HEK293 (cell line): ENCODE measurements at regions not wholly inside any gene's neighbourhood (a gene's known extent, or its start where the extent isn't known, plus 50 kb on each side); places are given as distances from the start of the nearest gene placed in this dataset.

Experiments
- CTCF ChIA-PET: fragments of 350-600 bp; formaldehyde crosslinking; extraction: SDS; loops from one replicate; lab custom pipeline; 2021; ENCODE audit warnings: antibody characterized with exemption; lab: Yijun Ruan, JAX
- POLR2A ChIA-PET: fragments of 300-600 bp; formaldehyde crosslinking; extraction: SDS; loops from one replicate; lab custom pipeline; 2020; ENCODE audit warnings: antibody characterized with exemption, inconsistent platforms; lab: Yijun Ruan, JAX
- H3K27ac ChIP-seq: fragments of 200-500 bp; sonication (Bioruptor generic); 2 replicates; pipeline ENCODE4 v1.5.1; 2014; ENCODE audit warnings: low read depth, low read length, control low read depth, inconsistent platforms; ENCODE audit errors: extremely low read depth
- H3K36me3 ChIP-seq, 2 experiments: fragments of 200-500 bp in 1 of 2; sonication (Bioruptor generic) in 1 of 2; 1 replicate in 1 of 2; 2 replicates in 1 of 2; pipeline ENCODE4 v1.5.1; 2014 to 2017; ENCODE audit warnings: inconsistent platforms in 2 of 2, low read length in 2 of 2; ENCODE audit not compliant: control insufficient read depth in 2 of 2, insufficient read depth in 1 of 2
- H3K4me1 ChIP-seq: fragments of 200-500 bp; sonication (Bioruptor generic); 2 replicates; pipeline ENCODE4 v1.5.1; 2014; ENCODE audit warnings: mild to moderate bottlenecking, low read length, inconsistent platforms; ENCODE audit not compliant: control insufficient read depth, insufficient read depth
- H3K4me3 ChIP-seq: 2 replicates; pipeline ENCODE4 v1.5.1; 2011; ENCODE audit warnings: low read depth, mild to moderate bottlenecking, control low read depth, low read length, moderate library complexity
- H3K9me3 ChIP-seq: fragments of 200-500 bp; sonication (Bioruptor generic); 2 replicates; pipeline ENCODE4 v1.5.1; 2014; ENCODE audit warnings: low read depth, low read length, inconsistent platforms; ENCODE audit not compliant: control insufficient read depth, insufficient read depth
- GLI2 ChIP-seq: fragments of 450-650 bp; formaldehyde crosslinking; IDR thresholded peaks from 2 replicates; pipeline ENCODE4; 2017; ENCODE audit warnings: missing biosample characterization, missing genetic modification characterization, low read depth, borderline replicate concordance
- HOXC10 ChIP-seq: sonication (generic); formaldehyde crosslinking; IDR thresholded peaks from 2 replicates; pipeline ENCODE4 v1.8.1; 2023; ENCODE audit warnings: mild to moderate bottlenecking, missing genetic modification reagents
- MEIS1 ChIP-seq: sonication (generic); formaldehyde crosslinking; IDR thresholded peaks from 2 replicates; pipeline ENCODE4 v1.8.1; 2022; ENCODE audit warnings: missing genetic modification reagents, mild to moderate bottlenecking, borderline replicate concordance
- MYNN ChIP-seq: fragments of 450-650 bp; formaldehyde crosslinking; IDR thresholded peaks from 2 replicates; pipeline ENCODE4 v1.5.1; 2016; ENCODE audit warnings: missing biosample characterization, missing genetic modification characterization, borderline replicate concordance
- RBAK ChIP-seq: fragments of 450-650 bp; formaldehyde crosslinking; IDR thresholded peaks from 2 replicates; pipeline ENCODE4 v1.5.1; 2016; ENCODE audit warnings: missing biosample characterization, missing genetic modification characterization
- REPIN1 ChIP-seq: fragments of 450-650 bp; formaldehyde crosslinking; IDR thresholded peaks from 2 replicates; pipeline ENCODE4 v1.5.1; 2017; ENCODE audit warnings: missing biosample characterization, missing genetic modification characterization, low read depth
- SCRT2 ChIP-seq: fragments of 450-650 bp; formaldehyde crosslinking; IDR thresholded peaks from 2 replicates; pipeline ENCODE4 v1.5.1; 2016; ENCODE audit warnings: missing biosample characterization, missing genetic modification characterization
- SETDB1 ChIP-seq: IDR thresholded peaks from one replicate; pipeline ENCODE4 v1.6.1; 2017; ENCODE audit warnings: mild to moderate bottlenecking, low read length, moderate library complexity, mixed read lengths; ENCODE audit not compliant: insufficient read length
- YY1 ChIP-seq: fragments of 450-650 bp; formaldehyde crosslinking; IDR thresholded peaks from 2 replicates; pipeline ENCODE4 v1.5.1; 2018; ENCODE audit warnings: missing biosample characterization, missing genetic modification characterization
- ZBTB1 ChIP-seq: fragments of 450-650 bp; formaldehyde crosslinking; IDR thresholded peaks from 2 replicates; pipeline ENCODE4 v1.5.1; 2016; ENCODE audit warnings: missing biosample characterization, missing genetic modification characterization
- ZEB2 ChIP-seq: fragments of 450-650 bp; formaldehyde crosslinking; IDR thresholded peaks from 2 replicates; pipeline ENCODE4 v1.5.1; 2016; ENCODE audit warnings: missing biosample characterization, missing genetic modification characterization
- ZFP3 ChIP-seq: fragments of 450-650 bp; formaldehyde crosslinking; IDR thresholded peaks from 2 replicates; pipeline ENCODE4 v1.5.1; 2016; ENCODE audit warnings: low read depth, missing biosample characterization, missing genetic modification characterization
- ZNF114 ChIP-seq: fragments of 450-650 bp; formaldehyde crosslinking; IDR thresholded peaks from 2 replicates; pipeline ENCODE4 v1.5.0; 2017; ENCODE audit warnings: missing biosample characterization, missing genetic modification characterization
- ZNF132 ChIP-seq: fragments of 450-650 bp; formaldehyde crosslinking; IDR thresholded peaks from 2 replicates; pipeline ENCODE4 v1.5.1; 2017; ENCODE audit warnings: missing biosample characterization, missing genetic modification characterization, borderline replicate concordance
- ZNF16 ChIP-seq: fragments of 450-650 bp; formaldehyde crosslinking; IDR thresholded peaks from 2 replicates; pipeline ENCODE4 v1.5.1; 2016; ENCODE audit warnings: low read depth, missing biosample characterization, missing genetic modification characterization
- ZNF184 ChIP-seq: fragments of 450-650 bp; IDR thresholded peaks from 2 replicates; pipeline ENCODE4 v1.5.1; 2018; ENCODE audit warnings: missing biosample characterization, mild to moderate bottlenecking, missing genetic modification characterization
- ZNF239 ChIP-seq: fragments of 450-650 bp; formaldehyde crosslinking; IDR thresholded peaks from 2 replicates; pipeline ENCODE4 v1.5.1; 2016; ENCODE audit warnings: missing biosample characterization, missing genetic modification characterization
- ZNF24 ChIP-seq: fragments of 450-650 bp; formaldehyde crosslinking; IDR thresholded peaks from 2 replicates; pipeline ENCODE4 v1.5.1; 2016; ENCODE audit warnings: missing biosample characterization, missing genetic modification characterization
- ZNF354C ChIP-seq: fragments of 450-650 bp; formaldehyde crosslinking; IDR thresholded peaks from 2 replicates; pipeline ENCODE4 v1.5.1; 2016; ENCODE audit warnings: missing biosample characterization, missing genetic modification characterization, low read depth, borderline replicate concordance
- ZNF37A ChIP-seq: fragments of 450-650 bp; IDR thresholded peaks from 2 replicates; pipeline ENCODE4 v1.5.1; 2018; ENCODE audit warnings: missing biosample characterization, missing genetic modification characterization
- ZNF404 ChIP-seq: fragments of 450-650 bp; formaldehyde crosslinking; IDR thresholded peaks from 2 replicates; pipeline ENCODE4 v1.5.1; 2017; ENCODE audit warnings: missing biosample characterization, missing genetic modification characterization
- ZNF510 ChIP-seq: fragments of 450-650 bp; formaldehyde crosslinking; IDR thresholded peaks from 2 replicates; pipeline ENCODE4 v1.5.1; 2018; ENCODE audit warnings: mild to moderate bottlenecking, missing genetic modification characterization, missing biosample characterization; ENCODE audit not compliant: insufficient replicate concordance
- ZNF521 ChIP-seq: fragments of 450-650 bp; formaldehyde crosslinking; IDR thresholded peaks from 2 replicates; pipeline ENCODE4 v1.5.1; 2017; ENCODE audit warnings: missing biosample characterization, mild to moderate bottlenecking, missing genetic modification characterization
- ZNF529 ChIP-seq: fragments of 450-650 bp; formaldehyde crosslinking; IDR thresholded peaks from 2 replicates; pipeline ENCODE4 v1.5.1; 2017; ENCODE audit warnings: missing genetic modification characterization, missing biosample characterization; ENCODE audit not compliant: insufficient replicate concordance
- ZNF596 ChIP-seq: fragments of 450-650 bp; IDR thresholded peaks from 2 replicates; pipeline ENCODE4 v1.5.0; 2018; ENCODE audit warnings: missing biosample characterization, mild to moderate bottlenecking, missing genetic modification characterization, moderate library complexity
- ZNF621 ChIP-seq: fragments of 450-650 bp; formaldehyde crosslinking; IDR thresholded peaks from 2 replicates; pipeline ENCODE4 v1.5.1; 2017; ENCODE audit warnings: missing biosample characterization, missing genetic modification characterization
- ZSCAN16 ChIP-seq: fragments of 450-650 bp; formaldehyde crosslinking; IDR thresholded peaks from 2 replicates; pipeline ENCODE4 v1.5.1; 2016; ENCODE audit warnings: missing biosample characterization, missing genetic modification characterization
- ZSCAN23 ChIP-seq: fragments of 450-650 bp; formaldehyde crosslinking; IDR thresholded peaks from 2 replicates; pipeline ENCODE4 v1.5.1; 2016; ENCODE audit warnings: missing biosample characterization, missing genetic modification characterization
- TF ChIP-seq, protein P1 (sequence below): fragments of 450-650 bp; formaldehyde crosslinking; IDR thresholded peaks from 2 replicates; pipeline ENCODE4 v1.5.1; 2016; ENCODE audit warnings: missing biosample characterization, missing genetic modification characterization
- TF ChIP-seq, protein P2 (sequence below): fragments of 450-650 bp; formaldehyde crosslinking; optimal IDR thresholded peaks from 2 replicates; pipeline ENCODE3; 2016; ENCODE audit warnings: missing biosample characterization, mild to moderate bottlenecking, missing genetic modification characterization
- TF ChIP-seq, protein P3 (sequence below): sonication (generic); formaldehyde crosslinking; IDR thresholded peaks from 2 replicates; pipeline ENCODE4 v1.8.1; 2022; ENCODE audit warnings: mild to moderate bottlenecking, moderate library complexity, missing genetic modification reagents
- TF ChIP-seq, protein P4 (sequence below): fragments of 450-650 bp; formaldehyde crosslinking; IDR thresholded peaks from 2 replicates; pipeline ENCODE4 v1.5.1; 2016; ENCODE audit warnings: missing biosample characterization, missing genetic modification characterization
- TF ChIP-seq, protein P5 (sequence below): fragments of 450-650 bp; formaldehyde crosslinking; IDR thresholded peaks from 2 replicates; pipeline ENCODE4 v1.5.1; 2016; ENCODE audit warnings: missing biosample characterization, missing genetic modification characterization
- TF ChIP-seq, protein P6 (sequence below): fragments of 450-650 bp; formaldehyde crosslinking; IDR thresholded peaks from 2 replicates; pipeline ENCODE4 v1.5.1; 2016; ENCODE audit warnings: missing biosample characterization, missing genetic modification characterization

DNA sequence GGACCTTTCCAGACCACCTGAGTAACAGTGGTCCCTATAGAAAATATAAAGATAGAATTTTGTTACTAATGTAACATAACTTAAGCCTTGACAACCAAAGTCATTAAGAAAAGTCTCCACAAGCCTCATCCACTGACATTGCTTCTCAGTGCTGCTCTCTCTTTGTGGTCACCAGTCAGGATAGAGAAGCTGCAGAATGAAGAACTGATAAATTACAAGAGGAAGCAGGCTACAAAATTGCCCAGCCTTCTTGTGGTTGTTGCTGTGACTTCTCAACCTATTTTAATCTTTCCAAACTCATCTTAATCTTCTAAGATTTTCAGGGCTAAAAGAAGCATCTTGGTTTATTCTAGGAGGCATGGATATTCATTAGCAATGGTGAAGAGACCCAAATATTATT, 343.8 kb downstream of the MZT1 start:
- H3K4me3 ChIP-seq, result no peak overlapping the region
- no peaks in the 10 kb centered on the region for H3K4me1 ChIP-seq
- POLR2A ChIA-PET, result no interaction called here
- H3K9me3 ChIP-seq, result no peaks in the 10 kb centered on the region
- TF ChIP-seq, protein P1, sequence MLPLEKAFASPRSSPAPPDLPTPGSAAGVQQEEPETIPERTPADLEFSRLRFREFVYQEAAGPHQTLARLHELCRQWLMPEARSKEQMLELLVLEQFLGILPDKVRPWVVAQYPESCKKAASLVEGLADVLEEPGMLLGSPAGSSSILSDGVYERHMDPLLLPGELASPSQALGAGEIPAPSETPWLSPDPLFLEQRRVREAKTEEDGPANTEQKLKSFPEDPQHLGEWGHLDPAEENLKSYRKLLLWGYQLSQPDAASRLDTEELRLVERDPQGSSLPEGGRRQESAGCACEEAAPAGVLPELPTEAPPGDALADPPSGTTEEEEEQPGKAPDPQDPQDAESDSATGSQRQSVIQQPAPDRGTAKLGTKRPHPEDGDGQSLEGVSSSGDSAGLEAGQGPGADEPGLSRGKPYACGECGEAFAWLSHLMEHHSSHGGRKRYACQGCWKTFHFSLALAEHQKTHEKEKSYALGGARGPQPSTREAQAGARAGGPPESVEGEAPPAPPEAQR (tag by site-specific recombination), result no peak
- TF ChIP-seq SCRT2 (tag by site-specific recombination) (no peak), ZNF37A (tag by site-specific recombination) (no peak)
- CTCF ChIA-PET, result no interaction called here
- H3K36me3 ChIP-seq, result no peaks in the 10 kb centered on the region
- no peak overlapping the region for H3K27ac ChIP-seq

DNA sequence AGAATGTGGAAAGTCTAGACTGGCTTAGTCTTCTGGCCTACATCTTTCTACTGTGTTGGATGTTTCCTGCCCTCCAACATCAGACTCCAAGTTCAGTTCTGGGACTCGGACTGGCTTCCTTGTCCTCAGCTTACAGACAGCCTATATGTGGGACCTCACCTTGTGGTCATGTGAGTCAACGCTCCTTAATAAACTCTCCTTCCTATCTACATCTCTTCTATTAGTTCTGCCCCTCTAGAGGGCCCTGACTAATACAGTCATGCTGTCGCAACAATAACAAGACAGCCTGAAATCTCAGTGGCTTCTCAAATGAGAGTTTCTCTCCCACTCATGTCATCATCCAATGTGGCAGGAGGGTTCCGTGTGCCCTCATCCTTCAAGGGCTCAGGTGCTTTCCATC, 347.8 kb downstream of the MZT1 start:
- ChIA-PET CTCF (no interaction called here), POLR2A (no interaction called here)
- H3K36me3 ChIP-seq, result no peaks in the 10 kb centered on the region

DNA sequence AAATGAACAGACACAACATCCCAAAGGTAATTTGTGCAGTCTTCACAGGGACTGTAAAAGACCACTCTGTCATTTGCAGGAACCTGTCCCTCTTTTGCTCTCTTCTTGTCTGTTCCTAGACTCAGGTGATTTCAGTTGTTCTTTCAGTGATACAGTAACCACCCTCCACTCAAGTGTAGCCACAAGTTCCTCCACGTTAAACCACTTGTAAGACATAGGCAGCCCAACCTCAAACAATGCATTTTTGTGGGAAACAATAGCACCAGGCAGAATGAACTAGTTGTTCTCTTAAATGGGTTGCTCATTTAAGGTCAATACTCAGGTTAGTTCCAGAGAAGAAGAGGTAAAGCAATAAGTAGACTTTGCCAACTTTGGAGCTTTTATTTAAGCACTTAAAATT, 359.4 kb downstream of the MZT1 start:
- no peaks in the 10 kb centered on the region for H3K9me3 ChIP-seq
- POLR2A ChIA-PET, result no interaction called here
- H3K27ac ChIP-seq, result no peak overlapping the region
- no peaks in the 10 kb centered on the region for H3K36me3 ChIP-seq
- no peak overlapping the region for H3K4me3 ChIP-seq
- no peaks in the 10 kb centered on the region for H3K4me1 ChIP-seq
- CTCF ChIA-PET, result no interaction called here
- TF ChIP-seq, protein P2, sequence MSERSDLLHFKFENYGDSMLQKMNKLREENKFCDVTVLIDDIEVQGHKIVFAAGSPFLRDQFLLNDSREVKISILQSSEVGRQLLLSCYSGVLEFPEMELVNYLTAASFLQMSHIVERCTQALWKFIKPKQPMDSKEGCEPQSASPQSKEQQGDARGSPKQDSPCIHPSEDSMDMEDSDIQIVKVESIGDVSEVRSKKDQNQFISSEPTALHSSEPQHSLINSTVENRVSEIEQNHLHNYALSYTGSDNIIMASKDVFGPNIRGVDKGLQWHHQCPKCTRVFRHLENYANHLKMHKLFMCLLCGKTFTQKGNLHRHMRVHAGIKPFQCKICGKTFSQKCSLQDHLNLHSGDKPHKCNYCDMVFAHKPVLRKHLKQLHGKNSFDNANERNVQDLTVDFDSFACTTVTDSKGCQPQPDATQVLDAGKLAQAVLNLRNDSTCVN (tag by site-specific recombination), result no peak
- TF ChIP-seq ZNF596 (tag by site-specific recombination) (no peak), ZNF354C (no peak), ZNF529 (tag by site-specific recombination) (no peak), ZEB2 (tag by site-specific recombination) (no peak), ZNF114 (no peak), RBAK (no peak), ZNF521 (tag by site-specific recombination) (no peak), HOXC10 (CRISPR knock-in tag) (no peak), ZNF24 (tag by site-specific recombination) (no peak)
- TF ChIP-seq, protein P3, sequence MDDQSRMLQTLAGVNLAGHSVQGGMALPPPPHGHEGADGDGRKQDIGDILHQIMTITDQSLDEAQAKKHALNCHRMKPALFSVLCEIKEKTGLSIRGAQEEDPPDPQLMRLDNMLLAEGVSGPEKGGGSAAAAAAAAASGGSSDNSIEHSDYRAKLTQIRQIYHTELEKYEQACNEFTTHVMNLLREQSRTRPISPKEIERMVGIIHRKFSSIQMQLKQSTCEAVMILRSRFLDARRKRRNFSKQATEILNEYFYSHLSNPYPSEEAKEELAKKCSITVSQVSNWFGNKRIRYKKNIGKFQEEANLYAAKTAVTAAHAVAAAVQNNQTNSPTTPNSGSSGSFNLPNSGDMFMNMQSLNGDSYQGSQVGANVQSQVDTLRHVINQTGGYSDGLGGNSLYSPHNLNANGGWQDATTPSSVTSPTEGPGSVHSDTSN (CRISPR knock-in tag), result no peak
- TF ChIP-seq, protein P4, sequence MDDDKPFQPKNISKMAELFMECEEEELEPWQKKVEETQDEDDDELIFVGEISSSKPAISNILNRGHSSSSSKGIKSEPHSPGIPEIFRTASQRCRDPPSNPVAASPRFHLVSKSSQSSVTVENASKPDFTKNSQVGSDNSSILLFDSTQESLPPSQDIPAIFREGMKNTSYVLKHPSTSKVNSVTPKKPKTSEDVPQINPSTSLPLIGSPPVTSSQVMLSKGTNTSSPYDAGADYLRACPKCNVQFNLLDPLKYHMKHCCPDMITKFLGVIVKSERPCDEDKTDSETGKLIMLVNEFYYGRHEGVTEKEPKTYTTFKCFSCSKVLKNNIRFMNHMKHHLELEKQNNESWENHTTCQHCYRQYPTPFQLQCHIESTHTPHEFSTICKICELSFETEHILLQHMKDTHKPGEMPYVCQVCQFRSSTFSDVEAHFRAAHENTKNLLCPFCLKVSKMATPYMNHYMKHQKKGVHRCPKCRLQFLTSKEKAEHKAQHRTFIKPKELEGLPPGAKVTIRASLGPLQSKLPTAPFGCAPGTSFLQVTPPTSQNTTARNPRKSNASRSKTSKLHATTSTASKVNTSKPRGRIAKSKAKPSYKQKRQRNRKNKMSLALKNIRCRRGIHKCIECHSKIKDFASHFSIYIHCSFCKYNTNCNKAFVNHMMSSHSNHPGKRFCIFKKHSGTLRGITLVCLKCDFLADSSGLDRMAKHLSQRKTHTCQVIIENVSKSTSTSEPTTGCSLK (tag by site-specific recombination), result no peak
- TF ChIP-seq, protein P5, sequence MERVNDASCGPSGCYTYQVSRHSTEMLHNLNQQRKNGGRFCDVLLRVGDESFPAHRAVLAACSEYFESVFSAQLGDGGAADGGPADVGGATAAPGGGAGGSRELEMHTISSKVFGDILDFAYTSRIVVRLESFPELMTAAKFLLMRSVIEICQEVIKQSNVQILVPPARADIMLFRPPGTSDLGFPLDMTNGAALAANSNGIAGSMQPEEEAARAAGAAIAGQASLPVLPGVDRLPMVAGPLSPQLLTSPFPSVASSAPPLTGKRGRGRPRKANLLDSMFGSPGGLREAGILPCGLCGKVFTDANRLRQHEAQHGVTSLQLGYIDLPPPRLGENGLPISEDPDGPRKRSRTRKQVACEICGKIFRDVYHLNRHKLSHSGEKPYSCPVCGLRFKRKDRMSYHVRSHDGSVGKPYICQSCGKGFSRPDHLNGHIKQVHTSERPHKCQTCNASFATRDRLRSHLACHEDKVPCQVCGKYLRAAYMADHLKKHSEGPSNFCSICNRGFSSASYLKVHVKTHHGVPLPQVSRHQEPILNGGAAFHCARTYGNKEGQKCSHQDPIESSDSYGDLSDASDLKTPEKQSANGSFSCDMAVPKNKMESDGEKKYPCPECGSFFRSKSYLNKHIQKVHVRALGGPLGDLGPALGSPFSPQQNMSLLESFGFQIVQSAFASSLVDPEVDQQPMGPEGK (tag by site-specific recombination), result no peak

More for the DNA sequence above, 347.8 kb downstream of the MZT1 start:
- no peaks in the 10 kb centered on the region for H3K9me3 ChIP-seq
- no peak for TF ChIP-seq ZNF239 (tag by site-specific recombination)
- no peak for TF ChIP-seq SETDB1
- no peak for TF ChIP-seq ZNF132 (tag by site-specific recombination)
- no peak for TF ChIP-seq GLI2 (tag by site-specific recombination)
- TF ChIP-seq ZSCAN23, result no peak
- TF ChIP-seq, protein P6, sequence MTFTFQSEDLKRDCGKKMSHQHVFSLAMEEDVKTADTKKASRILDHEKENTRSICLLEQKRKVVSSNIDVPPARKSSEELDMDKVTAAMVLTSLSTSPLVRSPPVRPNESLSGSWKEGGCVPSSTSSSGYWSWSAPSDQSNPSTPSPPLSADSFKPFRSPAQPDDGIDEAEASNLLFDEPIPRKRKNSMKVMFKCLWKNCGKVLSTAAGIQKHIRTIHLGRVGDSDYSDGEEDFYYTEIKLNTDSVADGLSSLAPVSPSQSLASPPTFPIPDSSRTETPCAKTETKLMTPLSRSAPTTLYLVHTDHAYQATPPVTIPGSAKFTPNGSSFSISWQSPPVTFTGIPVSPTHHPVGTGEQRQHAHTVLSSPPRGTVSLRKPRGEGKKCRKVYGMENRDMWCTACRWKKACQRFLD (tag by site-specific recombination), result no peak
- TF ChIP-seq MYNN, result no peak
- no peak for TF ChIP-seq ZFP3
- TF ChIP-seq ZNF16 (tag by site-specific recombination), result no peak
- TF ChIP-seq ZNF184 (tag by site-specific recombination), result no peak
- TF ChIP-seq YY1 (tag by site-specific recombination), result no peak
- no peak for TF ChIP-seq ZEB2 (tag by site-specific recombination)
- no peak for TF ChIP-seq MEIS1
- TF ChIP-seq ZSCAN16 (tag by site-specific recombination), result no peak
- TF ChIP-seq ZBTB1, result no peak
- no peak for TF ChIP-seq REPIN1 (tag by site-specific recombination)
- no peak for TF ChIP-seq ZNF404
- no peak for TF ChIP-seq ZNF621
- no peak for TF ChIP-seq ZNF510 (tag by site-specific recombination)
- H3K27ac ChIP-seq, result no peak overlapping the region
- H3K4me1 ChIP-seq, result no peaks in the 10 kb centered on the region
- no peak overlapping the region for H3K4me3 ChIP-seq
